ENCODE measurements at regions not wholly inside any gene's neighbourhood (a gene's known extent, or its start where the extent isn't known, plus 50 kb on each side); places are given as distances from the start of the nearest gene placed in this dataset.
"Not testable (repeated sequence)": the region's sequence is repeated elsewhere in the genome, so short reads cannot be mapped to it uniquely, and the experiment has no call there.

GRCh38 chr2:118380915-118381653 lies 292.8 kb downstream of the INSIG2 start:
- no peak overlapping the region for H3K4me3 ChIP-seq (ENCODE audit: low read depth, low read length)
- TF ChIP-seq CTCF (IDR thresholded peaks at IDR 0.05; ENCODE audit: low read depth, low read length) = no peak

GRCh38 chr2:118375907-118376485 lies 287.7 kb downstream of the INSIG2 start:
- TF ChIP-seq CTCF (IDR thresholded peaks at IDR 0.05; ENCODE audit: low read depth, low read length) = no peak
- H3K4me3 ChIP-seq (ENCODE audit: low read depth, low read length) = no peak overlapping the region

- H3K4me3 ChIP-seq (ENCODE audit: low read depth, low read length) = no peak overlapping the region
- TF ChIP-seq CTCF (IDR thresholded peaks at IDR 0.05; ENCODE audit: low read depth, low read length) = no peak
These were observed 286.9 kb downstream of the INSIG2 start for GRCh38 chr2:118374974-118375755.

- no peak for TF ChIP-seq CTCF (IDR thresholded peaks at IDR 0.05; ENCODE audit: low read depth, low read length)
- H3K4me3 ChIP-seq (ENCODE audit: low read depth, low read length) = no peak overlapping the region
These were observed 284.9 kb downstream of the INSIG2 start for GRCh38 chr2:118372886-118373830.

GRCh38 chr2:118371515-118371914 lies 283.2 kb downstream of the INSIG2 start:
- H3K4me3 ChIP-seq (ENCODE audit: low read depth, low read length) = no peak overlapping the region
- peak; percentile 23; the same call in 1 of the 2 replicates for TF ChIP-seq CTCF (IDR thresholded peaks at IDR 0.05; ENCODE audit: low read depth, low read length)

GRCh38 chr2:118369521-118369920 lies 281.2 kb downstream of the INSIG2 start:
- H3K4me3 ChIP-seq (ENCODE audit: low read depth, low read length) = not testable (repeated sequence)

GRCh38 chr2:118363604-118364003 lies 275.3 kb downstream of the INSIG2 start:
- H3K4me3 ChIP-seq (ENCODE audit: low read depth, low read length) = no peak overlapping the region
- TF ChIP-seq CTCF (IDR thresholded peaks at IDR 0.05; ENCODE audit: low read depth, low read length) = no peak
